Urinary bladder (tissue), 3 donors: ENCODE measurements at regions not wholly inside any gene's neighbourhood (a gene's known extent, or its start where the extent isn't known, plus 50 kb on each side); places are given as distances from the start of the nearest gene placed in this dataset.

Experiments
- DNase-seq: peaks from one replicate; pipeline ENCODE4 v3.0.0-alpha.2; 2015; ENCODE audit errors: extremely low spot score
- H3K27ac ChIP-seq: one replicate; pipeline ENCODE4 v1.5.1; 2013; ENCODE audit warnings: low read depth, mild to moderate bottlenecking, moderate library complexity
- H3K36me3 ChIP-seq: one replicate; pipeline ENCODE4 v1.6.1; 2013; ENCODE audit warnings: mild to moderate bottlenecking, moderate library complexity; ENCODE audit not compliant: insufficient read depth
- H3K4me1 ChIP-seq: one replicate; pipeline ENCODE4 v1.6.1; 2013; ENCODE audit warnings: mild to moderate bottlenecking, moderate library complexity; ENCODE audit not compliant: insufficient read depth
- H3K4me3 ChIP-seq: one replicate; pipeline ENCODE4 v1.5.1; 2013; ENCODE audit warnings: low read depth, low read length
- WGBS: extraction: QIAGEN DNeasy Blood & Tissue Kit; methylation state at CpG from one replicate; pipeline ENCODE4 v1.1.7; 2013; 5-methylcytosine and 5-hydroxymethylcytosine counted together
- donor health status: healthy with polysubstance abuse.
- donor health status: healthy.

- DNase-seq: no peak
- H3K4me1 ChIP-seq: no peaks in the 10 kb centered on the region
- H3K4me3 ChIP-seq: no peak overlapping the region
- H3K27ac ChIP-seq: no peak overlapping the region
- 88% methylated on average over 4 of the region's 4 CpGs for WGBS
- H3K36me3 ChIP-seq: no peaks in the 10 kb centered on the region
These were observed 113.1 kb upstream of the OSR1 start for GRCh38 chr2:19471491-19471890.

- no peaks in the 10 kb centered on the region for H3K4me1 ChIP-seq
- H3K27ac ChIP-seq: no peak overlapping the region
- no peak for DNase-seq
- no peaks in the 10 kb centered on the region for H3K36me3 ChIP-seq
- H3K4me3 ChIP-seq: no peak overlapping the region
These were observed 107.6 kb upstream of the OSR1 start for GRCh38 chr2:19465978-19466377.

- Histone ChIP-seq H3K4me3 (no peak overlapping the region), H3K27ac (no peak overlapping the region), H3K36me3 (no peaks in the 10 kb centered on the region), H3K4me1 (no peaks in the 10 kb centered on the region)
- WGBS: 38% methylated on average over 2 of the region's 2 CpGs
- DNase-seq: peak; percentile 72
These were observed 103.8 kb upstream of the OSR1 start for GRCh38 chr2:19462256-19462645.

- Histone ChIP-seq H3K27ac (no peak overlapping the region), H3K36me3 (no peaks in the 10 kb centered on the region), H3K4me3 (no peak overlapping the region), H3K4me1 (no peaks in the 10 kb centered on the region)
- DNase-seq: peak; percentile 25
- WGBS: 32% methylated on average over 5 of the region's 5 CpGs
These were observed 103.3 kb upstream of the OSR1 start for GRCh38 chr2:19461504-19462255.

GRCh38 chr2:19460761-19461160 is 102.3 kb upstream of the OSR1 start:
- Histone ChIP-seq H3K27ac (no peak overlapping the region), H3K4me3 (no peak overlapping the region), H3K4me1 (no peaks in the 10 kb centered on the region), H3K36me3 (no peaks in the 10 kb centered on the region)
- WGBS: 97% methylated on average over 5 of the region's 5 CpGs
- DNase-seq: no peak

GRCh38 chr2:19458427-19459003 is 100.1 kb upstream of the OSR1 start:
- H3K27ac ChIP-seq: no peak overlapping the region
- no peak for DNase-seq
- no peaks in the 10 kb centered on the region for H3K4me1 ChIP-seq
- no peaks in the 10 kb centered on the region for H3K36me3 ChIP-seq
- no peak overlapping the region for H3K4me3 ChIP-seq
- 94% methylated on average over 1 of the region's 1 CpG for WGBS

- no peak for DNase-seq
- no peak overlapping the region for H3K4me3 ChIP-seq
- H3K36me3 ChIP-seq: no peaks in the 10 kb centered on the region
- H3K27ac ChIP-seq: no peak overlapping the region
- H3K4me1 ChIP-seq: no peaks in the 10 kb centered on the region
These were observed 99.4 kb upstream of the OSR1 start for GRCh38 chr2:19457809-19458208.

- no peak for DNase-seq
- WGBS: 32% methylated on average over 1 of the region's 1 CpG
- H3K4me3 ChIP-seq: no peak overlapping the region
These were observed 98.4 kb upstream of the OSR1 start for GRCh38 chr2:19456705-19457309.

GRCh38 chr2:19454125-19454524 is 95.7 kb upstream of the OSR1 start:
- Histone ChIP-seq H3K27ac (no peak overlapping the region), H3K4me3 (no peak overlapping the region), H3K36me3 (no peaks in the 10 kb centered on the region), H3K4me1 (no peaks in the 10 kb centered on the region)
- no peak for DNase-seq
- 97% methylated on average over 2 of the region's 2 CpGs for WGBS

More at GRCh38 chr2:19456705-19457309, 98.4 kb upstream of the OSR1 start:
- H3K4me1 ChIP-seq: no peaks in the 10 kb centered on the region
- no peaks in the 10 kb centered on the region for H3K36me3 ChIP-seq
- no peak overlapping the region for H3K27ac ChIP-seq

- H3K4me3 ChIP-seq: no peak overlapping the region
- DNase-seq: no peak
- H3K36me3 ChIP-seq: no peaks in the 10 kb centered on the region
- no peak overlapping the region for H3K27ac ChIP-seq
- no peaks in the 10 kb centered on the region for H3K4me1 ChIP-seq
- 69% methylated on average over 3 of the region's 3 CpGs for WGBS
These were observed 84.3 kb upstream of the OSR1 start for GRCh38 chr2:19442731-19443130.

- H3K4me1 ChIP-seq: no peaks in the 10 kb centered on the region
- no peak for DNase-seq
- H3K4me3 ChIP-seq: no peak overlapping the region
- H3K36me3 ChIP-seq: no peaks in the 10 kb centered on the region
- H3K27ac ChIP-seq: no peak overlapping the region
- whole genome bisulfite sequencing: 70% methylated on average over 2 of the region's 2 CpGs
These were observed 80.7 kb upstream of the OSR1 start for GRCh38 chr2:19439081-19439480.

- 0% methylated on average over 1 of the region's 1 CpG for WGBS
- H3K27ac ChIP-seq: no peak overlapping the region
- no peak for DNase-seq
These were observed 77.4 kb upstream of the OSR1 start for GRCh38 chr2:19435815-19436214.

GRCh38 chr2:19434413-19434812 is 76.0 kb upstream of the OSR1 start:
- H3K36me3 ChIP-seq: no peaks in the 10 kb centered on the region
- H3K27ac ChIP-seq: no peak overlapping the region
- no peak overlapping the region for H3K4me3 ChIP-seq
- H3K4me1 ChIP-seq: no peaks in the 10 kb centered on the region
- no peak for DNase-seq

More at GRCh38 chr2:19435815-19436214, 77.4 kb upstream of the OSR1 start:
- Histone ChIP-seq H3K4me3 (no peak overlapping the region), H3K36me3 (no peaks in the 10 kb centered on the region), H3K4me1 (no peaks in the 10 kb centered on the region)

GRCh38 chr2:19426941-19427340 is 68.5 kb upstream of the OSR1 start:
- Histone ChIP-seq H3K27ac (no peak overlapping the region), H3K4me3 (no peak overlapping the region), H3K36me3 (no peaks in the 10 kb centered on the region), H3K4me1 (no peaks in the 10 kb centered on the region)
- no peak for DNase-seq
- 95% methylated on average over 6 of the region's 6 CpGs for WGBS
